ENCODE measurements at regions not wholly inside any gene's neighbourhood (a gene's known extent, or its start where the extent isn't known, plus 50 kb on each side); places are given as distances from the start of the nearest gene placed in this dataset.

GRCh38 chr3:150141790-150142326 is 171.2 kb upstream of the PFN2 start:
- TF ChIP-seq FOXM1 (IDR thresholded peaks at IDR 0.05; ENCODE audit: low read depth, low read length) (no peak), CTCF (IDR thresholded peaks at IDR 0.05 in 2 of 3, conservative IDR thresholded peaks at IDR 0.05 in 1 of 3; ENCODE audit: control insufficient read depth in 2 of 3, extremely low read depth in 1 of 3, insufficient read depth in 1 of 3, low read depth in 3 of 3, low read length in 3 of 3) (no peak), CBX3 (IDR thresholded peaks at IDR 0.05; ENCODE audit: borderline replicate concordance, low read depth) (no peak), EZH2 (IDR thresholded peaks at IDR 0.05; ENCODE audit: borderline replicate concordance, control insufficient read depth, low read depth, low read length) (no peak), PAX5 (IDR thresholded peaks at IDR 0.05; ENCODE audit: borderline replicate concordance, low read depth, low read length) (no peak), POLR2AphosphoS5 (IDR thresholded peaks at IDR 0.05; ENCODE audit: low read length) (no peak), MAX (IDR thresholded peaks at IDR 0.05; ENCODE audit: low read depth, low read length) (no peak), ZBTB11 (CRISPR knock-in tag; IDR thresholded peaks at IDR 0.05) (no peak), PKNOX1 (IDR thresholded peaks at IDR 0.05) (no peak), TAF1 (IDR thresholded peaks at IDR 0.05; ENCODE audit: borderline replicate concordance, low read depth, low read length) (no peak), NR2C1 (IDR thresholded peaks at IDR 0.05) (no peak), BRCA1 (IDR thresholded peaks at IDR 0.05; ENCODE audit: low read depth, low read length) (no peak), LARP7 (IDR thresholded peaks at IDR 0.05) (no peak), CUX1 (IDR thresholded peaks at IDR 0.05; ENCODE audit: insufficient replicate concordance, low read depth, low read length) (no peak)
